ENCODE measurements at regions not wholly inside any gene's neighbourhood (a gene's known extent, or its start where the extent isn't known, plus 50 kb on each side); places are given as distances from the start of the nearest gene placed in this dataset.
"Not testable (repeated sequence)": the region's sequence is repeated elsewhere in the genome, so short reads cannot be mapped to it uniquely, and the experiment has no call there.

GRCh38 chr2:22126106-22126505 lies 1002.3 kb downstream of the TDRD15 start:
- no peaks in the 10 kb centered on the region for H3K27me3 ChIP-seq (ENCODE audit: control insufficient read depth in 3 of 3, insufficient read depth in 3 of 3, low read length in 3 of 3)
- H3K36me3 ChIP-seq (ENCODE audit: control insufficient read depth in 3 of 3, insufficient read depth in 3 of 3, low read length in 3 of 3) = no peaks in the 10 kb centered on the region
- no peak overlapping the region for H3K4me3 ChIP-seq (ENCODE audit: low read length in 3 of 3)
- no peak overlapping the region for H3K9ac ChIP-seq (ENCODE audit: low read depth in 1 of 3, low read length in 3 of 3)
- H3K4me1 ChIP-seq (ENCODE audit: control insufficient read depth in 3 of 3, insufficient read depth in 3 of 3, low read length in 3 of 3) = no peaks in the 10 kb centered on the region
- no peaks in the 10 kb centered on the region for H3K9me3 ChIP-seq (ENCODE audit: control insufficient read depth in 3 of 3, low read length in 3 of 3)
- no peak overlapping the region for H3K27ac ChIP-seq (ENCODE audit: low read depth, low read length)

GRCh38 chr2:22126978-22127377 lies 1003.2 kb downstream of the TDRD15 start:
- Histone ChIP-seq H3K36me3 (ENCODE audit: control insufficient read depth in 3 of 3, insufficient read depth in 3 of 3, low read length in 3 of 3) (no peaks in the 10 kb centered on the region), H3K27me3 (ENCODE audit: control insufficient read depth in 3 of 3, insufficient read depth in 3 of 3, low read length in 3 of 3) (no peaks in the 10 kb centered on the region), H3K9ac (ENCODE audit: low read depth in 1 of 3, low read length in 3 of 3) (no peak overlapping the region), H3K27ac (ENCODE audit: low read depth, low read length) (no peak overlapping the region), H3K9me3 (ENCODE audit: control insufficient read depth in 3 of 3, low read length in 3 of 3) (no peaks in the 10 kb centered on the region), H3K4me1 (ENCODE audit: control insufficient read depth in 3 of 3, insufficient read depth in 3 of 3, low read length in 3 of 3) (no peaks in the 10 kb centered on the region), H3K4me3 (ENCODE audit: low read length in 3 of 3) (no peak overlapping the region)

- Histone ChIP-seq H3K36me3 (ENCODE audit: control insufficient read depth in 3 of 3, insufficient read depth in 3 of 3, low read length in 3 of 3) (no peaks in the 10 kb centered on the region), H3K4me1 (ENCODE audit: control insufficient read depth in 3 of 3, insufficient read depth in 3 of 3, low read length in 3 of 3) (no peaks in the 10 kb centered on the region), H3K27ac (ENCODE audit: low read depth, low read length) (no peak overlapping the region), H3K27me3 (ENCODE audit: control insufficient read depth in 3 of 3, insufficient read depth in 3 of 3, low read length in 3 of 3) (no peaks in the 10 kb centered on the region), H3K9me3 (ENCODE audit: control insufficient read depth in 3 of 3, low read length in 3 of 3) (no peaks in the 10 kb centered on the region), H3K4me3 (ENCODE audit: low read length in 3 of 3) (no peak overlapping the region), H3K9ac (ENCODE audit: low read depth in 1 of 3, low read length in 3 of 3) (no peak overlapping the region)
These were observed 1010.7 kb downstream of the TDRD15 start for GRCh38 chr2:22134421-22134820.

GRCh38 chr2:22136446-22136845 lies 1012.7 kb downstream of the TDRD15 start:
- Histone ChIP-seq H3K27ac (ENCODE audit: low read depth, low read length) (no peak overlapping the region), H3K4me1 (ENCODE audit: control insufficient read depth in 3 of 3, insufficient read depth in 3 of 3, low read length in 3 of 3) (no peaks in the 10 kb centered on the region), H3K36me3 (ENCODE audit: control insufficient read depth in 3 of 3, insufficient read depth in 3 of 3, low read length in 3 of 3) (no peaks in the 10 kb centered on the region), H3K4me3 (ENCODE audit: low read length in 3 of 3) (no peak overlapping the region), H3K9ac (ENCODE audit: low read depth in 1 of 3, low read length in 3 of 3) (no peak overlapping the region), H3K27me3 (ENCODE audit: control insufficient read depth in 3 of 3, insufficient read depth in 3 of 3, low read length in 3 of 3) (no peaks in the 10 kb centered on the region), H3K9me3 (ENCODE audit: control insufficient read depth in 3 of 3, low read length in 3 of 3) (no peaks in the 10 kb centered on the region)

- H3K27me3 ChIP-seq (ENCODE audit: control insufficient read depth in 3 of 3, insufficient read depth in 3 of 3, low read length in 3 of 3) = no peaks in the 10 kb centered on the region
- no peak overlapping the region for H3K27ac ChIP-seq (ENCODE audit: low read depth, low read length)
- H3K9me3 ChIP-seq (ENCODE audit: control insufficient read depth in 3 of 3, low read length in 3 of 3) = no peaks in the 10 kb centered on the region
- H3K36me3 ChIP-seq (ENCODE audit: control insufficient read depth in 3 of 3, insufficient read depth in 3 of 3, low read length in 3 of 3) = no peaks in the 10 kb centered on the region
- H3K4me3 ChIP-seq (ENCODE audit: low read length in 3 of 3) = no peak overlapping the region
- H3K9ac ChIP-seq (ENCODE audit: low read depth in 1 of 3, low read length in 3 of 3) = no peak overlapping the region
- no peaks in the 10 kb centered on the region for H3K4me1 ChIP-seq (ENCODE audit: control insufficient read depth in 3 of 3, insufficient read depth in 3 of 3, low read length in 3 of 3)
These were observed 1020.1 kb downstream of the TDRD15 start for GRCh38 chr2:22143840-22144239.

- Histone ChIP-seq H3K27me3 (ENCODE audit: control insufficient read depth in 3 of 3, insufficient read depth in 3 of 3, low read length in 3 of 3) (peaks cover 0 to 2% (median 0%) of the 10 kb centered on the region in 3 donors), H3K27ac (ENCODE audit: low read depth, low read length) (no peak overlapping the region), H3K9ac (ENCODE audit: low read depth in 1 of 3, low read length in 3 of 3) (no peak overlapping the region), H3K36me3 (ENCODE audit: control insufficient read depth in 3 of 3, insufficient read depth in 3 of 3, low read length in 3 of 3) (no peaks in the 10 kb centered on the region), H3K4me3 (ENCODE audit: low read length in 3 of 3) (no peak overlapping the region), H3K9me3 (ENCODE audit: control insufficient read depth in 3 of 3, low read length in 3 of 3) (peaks cover 0 to 2% (median 0%) of the 10 kb centered on the region in 3 donors), H3K4me1 (ENCODE audit: control insufficient read depth in 3 of 3, insufficient read depth in 3 of 3, low read length in 3 of 3) (no peaks in the 10 kb centered on the region)
These were observed 1030.3 kb downstream of the TDRD15 start for GRCh38 chr2:22153931-22154613.

- not testable (repeated sequence) for H3K36me3 ChIP-seq (ENCODE audit: control insufficient read depth in 3 of 3, insufficient read depth in 3 of 3, low read length in 3 of 3); H3K9ac ChIP-seq (ENCODE audit: low read depth in 1 of 3, low read length in 3 of 3); H3K27me3 ChIP-seq (ENCODE audit: control insufficient read depth in 3 of 3, insufficient read depth in 3 of 3, low read length in 3 of 3); H3K4me3 ChIP-seq (ENCODE audit: low read length in 3 of 3); H3K4me1 ChIP-seq (ENCODE audit: control insufficient read depth in 3 of 3, insufficient read depth in 3 of 3, low read length in 3 of 3); H3K9me3 ChIP-seq (ENCODE audit: control insufficient read depth in 3 of 3, low read length in 3 of 3); H3K27ac ChIP-seq (ENCODE audit: low read depth, low read length)
These were observed 1032.9 kb downstream of the TDRD15 start for GRCh38 chr2:22156661-22157060.

GRCh38 chr2:22167256-22167655 lies 1043.5 kb downstream of the TDRD15 start:
- no peaks in the 10 kb centered on the region for H3K4me1 ChIP-seq (ENCODE audit: control insufficient read depth in 3 of 3, insufficient read depth in 3 of 3, low read length in 3 of 3)
- H3K36me3 ChIP-seq (ENCODE audit: control insufficient read depth in 3 of 3, insufficient read depth in 3 of 3, low read length in 3 of 3) = no peaks in the 10 kb centered on the region
- no peak overlapping the region for H3K4me3 ChIP-seq (ENCODE audit: low read length in 3 of 3)
- no peaks in the 10 kb centered on the region for H3K27me3 ChIP-seq (ENCODE audit: control insufficient read depth in 3 of 3, insufficient read depth in 3 of 3, low read length in 3 of 3)
- peaks cover 0 to 2% (median 2%) of the 10 kb centered on the region in 3 donors for H3K9me3 ChIP-seq (ENCODE audit: control insufficient read depth in 3 of 3, low read length in 3 of 3)
- H3K9ac ChIP-seq (ENCODE audit: low read depth in 1 of 3, low read length in 3 of 3) = no peak overlapping the region
- H3K27ac ChIP-seq (ENCODE audit: low read depth, low read length) = no peak overlapping the region

- Histone ChIP-seq H3K9me3 (ENCODE audit: control insufficient read depth in 3 of 3, low read length in 3 of 3) (no peaks in the 10 kb centered on the region), H3K36me3 (ENCODE audit: control insufficient read depth in 3 of 3, insufficient read depth in 3 of 3, low read length in 3 of 3) (no peaks in the 10 kb centered on the region), H3K4me3 (ENCODE audit: low read length in 3 of 3) (no peak overlapping the region), H3K27me3 (ENCODE audit: control insufficient read depth in 3 of 3, insufficient read depth in 3 of 3, low read length in 3 of 3) (no peaks in the 10 kb centered on the region), H3K4me1 (ENCODE audit: control insufficient read depth in 3 of 3, insufficient read depth in 3 of 3, low read length in 3 of 3) (no peaks in the 10 kb centered on the region), H3K9ac (ENCODE audit: low read depth in 1 of 3, low read length in 3 of 3) (no peak overlapping the region), H3K27ac (ENCODE audit: low read depth, low read length) (no peak overlapping the region)
These were observed 1051.2 kb downstream of the TDRD15 start for GRCh38 chr2:22175003-22175402.

- Histone ChIP-seq H3K9ac (ENCODE audit: low read depth in 1 of 3, low read length in 3 of 3) (no peak overlapping the region), H3K36me3 (ENCODE audit: control insufficient read depth in 3 of 3, insufficient read depth in 3 of 3, low read length in 3 of 3) (no peaks in the 10 kb centered on the region)
These were observed 1061.5 kb downstream of the TDRD15 start for GRCh38 chr2:22185251-22185650.

More at GRCh38 chr2:22185251-22185650, 1061.5 kb downstream of the TDRD15 start:
- Histone ChIP-seq H3K27me3 (ENCODE audit: control insufficient read depth in 3 of 3, insufficient read depth in 3 of 3, low read length in 3 of 3) (no peaks in the 10 kb centered on the region), H3K27ac (ENCODE audit: low read depth, low read length) (no peak overlapping the region), H3K9me3 (ENCODE audit: control insufficient read depth in 3 of 3, low read length in 3 of 3) (no peaks in the 10 kb centered on the region), H3K4me3 (ENCODE audit: low read length in 3 of 3) (no peak overlapping the region), H3K4me1 (ENCODE audit: control insufficient read depth in 3 of 3, insufficient read depth in 3 of 3, low read length in 3 of 3) (no peaks in the 10 kb centered on the region)
